GM21423 (cell line): ENCODE measurements at regions not wholly inside any gene's neighbourhood (a gene's known extent, or its start where the extent isn't known, plus 50 kb on each side); places are given as distances from the start of the nearest gene placed in this dataset.
A peak's percentile ranks its signal among the peaks of the same experiment; 100 is the strongest.

ENCODE experiments used
- ATAC-seq: cut with Tn5 transposase; IDR thresholded peaks from one replicate; pipeline ENCODE4 v1.9.1; 2021; ENCODE audit warnings: mild to moderate bottlenecking, moderate library complexity; ENCODE audit not compliant: unreplicated experiment

- ATAC-seq, result no peak
Observed at GRCh38 chr10:123402021-123402420, 247.8 kb downstream of the BUB3 start.

- peak; percentile 83 for ATAC-seq
Observed at GRCh38 chr10:123402656-123403055, 248.5 kb downstream of the BUB3 start.

- no peak for ATAC-seq
Observed at GRCh38 chr10:123404357-123404756, 250.2 kb downstream of the BUB3 start.

GRCh38 chr10:123408660-123409059, 254.5 kb downstream of the BUB3 start:
- no peak for ATAC-seq

GRCh38 chr10:123409426-123409825, 255.2 kb downstream of the BUB3 start:
- ATAC-seq, result no peak

GRCh38 chr10:123409884-123410283, 255.7 kb downstream of the BUB3 start:
- ATAC-seq, result no peak

- no peak for ATAC-seq
Observed at GRCh38 chr10:123413353-123413752, 252.8 kb upstream of the GPR26 start.

GRCh38 chr10:123415523-123415922, 250.6 kb upstream of the GPR26 start:
- no peak for ATAC-seq

GRCh38 chr10:123417414-123417813, 248.7 kb upstream of the GPR26 start:
- no peak for ATAC-seq

- no peak for ATAC-seq
Observed at GRCh38 chr10:123421461-123421860, 244.7 kb upstream of the GPR26 start.

- ATAC-seq, result no peak
Observed at GRCh38 chr10:123422261-123422660, 243.9 kb upstream of the GPR26 start.

GRCh38 chr10:123424537-123424936, 241.6 kb upstream of the GPR26 start:
- no peak for ATAC-seq

GRCh38 chr10:123425680-123426079, 240.5 kb upstream of the GPR26 start:
- ATAC-seq, result no peak

- no peak for ATAC-seq
Observed at GRCh38 chr10:123427165-123427786, 238.9 kb upstream of the GPR26 start.

- no peak for ATAC-seq
Observed at GRCh38 chr10:123428391-123428790, 237.8 kb upstream of the GPR26 start.

GRCh38 chr10:123429706-123430221, 236.4 kb upstream of the GPR26 start:
- ATAC-seq, result no peak

- ATAC-seq, result no peak
Observed at GRCh38 chr10:123433539-123433938, 232.6 kb upstream of the GPR26 start.

- no peak for ATAC-seq
Observed at GRCh38 chr10:123434435-123435039, 231.6 kb upstream of the GPR26 start.

GRCh38 chr10:123442901-123443300, 223.3 kb upstream of the GPR26 start:
- peak; percentile 95 for ATAC-seq

- no peak for ATAC-seq
Observed at GRCh38 chr10:123443924-123444323, 222.2 kb upstream of the GPR26 start.

- ATAC-seq, result no peak
Observed at GRCh38 chr10:123445261-123445775, 220.8 kb upstream of the GPR26 start.

- no peak for ATAC-seq
Observed at GRCh38 chr10:123446449-123447156, 219.6 kb upstream of the GPR26 start.
